ENCODE measurements at regions not wholly inside any gene's neighbourhood (a gene's known extent, or its start where the extent isn't known, plus 50 kb on each side); places are given as distances from the start of the nearest gene placed in this dataset.

- no peak for DNase-seq
- H3K27me3 Mint-ChIP-seq (ENCODE audit: insufficient read depth) = peaks cover 3% of the 10 kb centered on the region; the same call in 1 of the 2 replicates
- H3K9me3 Mint-ChIP-seq = peaks cover 28% of the 10 kb centered on the region
- no peak for TF ChIP-seq CTCF (IDR thresholded peaks at IDR 0.05)
- no peak overlapping the region for H3K4me3 Mint-ChIP-seq
- no peak overlapping the region for H3K27ac Mint-ChIP-seq
- H3K4me1 Mint-ChIP-seq (ENCODE audit: low read depth) = no peaks in the 10 kb centered on the region
- no peaks in the 10 kb centered on the region for H3K36me3 Mint-ChIP-seq (ENCODE audit: low read depth)
These were observed 2651.6 kb downstream of the ARAP2 start for GRCh38 chr4:33592701-33593100.

- H3K4me1 Mint-ChIP-seq (ENCODE audit: low read depth) = no peaks in the 10 kb centered on the region
- no peak overlapping the region for H3K27ac Mint-ChIP-seq
- TF ChIP-seq CTCF (IDR thresholded peaks at IDR 0.05) = no peak
- DNase-seq = no peak
- no peak overlapping the region for H3K4me3 Mint-ChIP-seq
- no peaks in the 10 kb centered on the region for H3K36me3 Mint-ChIP-seq (ENCODE audit: low read depth)
- no peaks in the 10 kb centered on the region; the same call in 1 of the 2 replicates for H3K27me3 Mint-ChIP-seq (ENCODE audit: insufficient read depth)
- peaks cover 13% of the 10 kb centered on the region; the same call in 1 of the 2 replicates for H3K9me3 Mint-ChIP-seq
These were observed 2637.4 kb downstream of the ARAP2 start for GRCh38 chr4:33606951-33607350.

DNA sequence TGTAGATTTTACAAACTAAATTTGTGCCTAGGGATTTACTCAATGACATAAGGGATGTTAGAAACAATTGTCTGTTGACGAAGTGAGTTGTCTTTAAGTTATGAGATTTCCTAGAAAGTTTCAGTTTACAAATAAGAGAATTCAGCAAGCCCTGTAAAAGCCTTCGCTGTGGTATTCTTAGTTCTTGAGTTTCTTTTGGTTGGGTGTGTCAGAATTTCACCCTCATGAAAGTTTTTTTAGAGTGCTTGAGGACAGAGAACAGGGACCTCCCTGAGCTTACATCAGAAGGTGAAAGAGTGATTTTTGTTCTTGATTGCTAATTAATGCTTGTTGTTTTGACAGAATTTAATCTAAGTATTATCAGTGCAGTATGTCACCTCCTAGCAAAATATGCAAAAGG is 2628.2 kb downstream of the ARAP2 start:
- H3K36me3 Mint-ChIP-seq (ENCODE audit: low read depth) = no peaks in the 10 kb centered on the region
- DNase-seq = no peak
- no peaks in the 10 kb centered on the region for H3K9me3 Mint-ChIP-seq
- TF ChIP-seq CTCF (IDR thresholded peaks at IDR 0.05) = no peak
- H3K27me3 Mint-ChIP-seq (ENCODE audit: insufficient read depth) = 0 out of 2 replicates have a peak, but pooled peaks cover 2% of the 10 kb centered on the region
- no peak overlapping the region for H3K4me3 Mint-ChIP-seq
- no peaks in the 10 kb centered on the region for H3K4me1 Mint-ChIP-seq (ENCODE audit: low read depth)
- no peak overlapping the region for H3K27ac Mint-ChIP-seq

- H3K27me3 Mint-ChIP-seq (ENCODE audit: insufficient read depth) = peaks cover 2% of the 10 kb centered on the region; the same call in 1 of the 2 replicates
- no peak overlapping the region for H3K27ac Mint-ChIP-seq
- no peak for DNase-seq
- TF ChIP-seq CTCF (IDR thresholded peaks at IDR 0.05) = no peak
- H3K9me3 Mint-ChIP-seq = no peaks in the 10 kb centered on the region
- no peaks in the 10 kb centered on the region for H3K36me3 Mint-ChIP-seq (ENCODE audit: low read depth)
- no peak overlapping the region for H3K4me3 Mint-ChIP-seq
- no peaks in the 10 kb centered on the region for H3K4me1 Mint-ChIP-seq (ENCODE audit: low read depth)
These were observed 2618.6 kb downstream of the ARAP2 start for GRCh38 chr4:33625748-33626147.

DNA sequence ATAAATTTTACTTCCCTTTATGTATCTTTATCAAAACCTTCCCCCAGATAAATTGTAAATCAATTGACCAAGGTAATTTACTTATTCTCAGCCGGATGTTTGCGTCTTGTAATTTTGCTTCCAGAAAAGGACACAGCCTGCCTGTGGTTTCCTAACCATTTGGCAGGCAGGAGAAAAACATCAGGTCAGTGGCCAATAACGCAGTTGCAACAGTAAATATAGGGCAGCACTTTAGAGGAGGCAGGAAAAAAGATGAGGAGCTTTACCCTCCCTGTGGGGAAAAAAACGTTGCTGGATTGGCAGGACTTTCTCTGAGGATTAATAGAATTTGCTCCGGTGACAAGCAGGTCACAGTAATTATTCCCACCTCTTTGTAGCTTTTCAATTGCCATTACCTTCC is 2618.1 kb downstream of the ARAP2 start:
- DNase-seq = no peak
- Mint-ChIP-seq H3K4me3 (no peak overlapping the region), H3K27ac (no peak overlapping the region), H3K36me3 (ENCODE audit: low read depth) (no peaks in the 10 kb centered on the region), H3K4me1 (ENCODE audit: low read depth) (no peaks in the 10 kb centered on the region), H3K9me3 (no peaks in the 10 kb centered on the region), H3K27me3 (ENCODE audit: insufficient read depth) (peaks cover 2% of the 10 kb centered on the region; the same call in 1 of the 2 replicates)
- no peak for TF ChIP-seq CTCF (IDR thresholded peaks at IDR 0.05)

GRCh38 chr4:33628296-33628695 is 2616.0 kb downstream of the ARAP2 start:
- no peak overlapping the region for H3K27ac Mint-ChIP-seq
- no peak for DNase-seq
- peaks cover 2% of the 10 kb centered on the region; the same call in 1 of the 2 replicates for H3K27me3 Mint-ChIP-seq (ENCODE audit: insufficient read depth)
- no peak overlapping the region for H3K4me3 Mint-ChIP-seq
- no peaks in the 10 kb centered on the region for H3K4me1 Mint-ChIP-seq (ENCODE audit: low read depth)
- no peaks in the 10 kb centered on the region for H3K9me3 Mint-ChIP-seq
- TF ChIP-seq CTCF (IDR thresholded peaks at IDR 0.05) = no peak
- H3K36me3 Mint-ChIP-seq (ENCODE audit: low read depth) = no peaks in the 10 kb centered on the region

Data from HFFc6 (cell line).